ENCODE measurements at regions not wholly inside any gene's neighbourhood (a gene's known extent, or its start where the extent isn't known, plus 50 kb on each side); places are given as distances from the start of the nearest gene placed in this dataset.

GRCh38 chr12:92029902-92030586, 115.6 kb downstream of the BTG1 start:
- DNase-seq: no peak

- DNase-seq: no peak
These were observed 116.5 kb downstream of the BTG1 start for GRCh38 chr12:92029136-92029535.

GRCh38 chr12:92028441-92028709, 117.3 kb downstream of the BTG1 start:
- no peak for DNase-seq

- DNase-seq: no peak
These were observed 117.8 kb downstream of the BTG1 start for GRCh38 chr12:92027701-92028440.

GRCh38 chr12:92027243-92027642, 118.4 kb downstream of the BTG1 start:
- no peak for DNase-seq

GRCh38 chr12:92025462-92026207, 120.0 kb downstream of the BTG1 start:
- DNase-seq: no peak

- no peak for DNase-seq
These were observed 123.6 kb downstream of the BTG1 start for GRCh38 chr12:92022093-92022492.

GRCh38 chr12:92021666-92022035, 124.0 kb downstream of the BTG1 start:
- no peak for DNase-seq

GRCh38 chr12:92020983-92021665, 124.5 kb downstream of the BTG1 start:
- no peak for DNase-seq

GRCh38 chr12:92019491-92020277, 126.0 kb downstream of the BTG1 start:
- no peak for DNase-seq

- no peak for DNase-seq
These were observed 133.0 kb downstream of the BTG1 start for GRCh38 chr12:92012691-92013090.

- DNase-seq: no peak
These were observed 134.6 kb downstream of the BTG1 start for GRCh38 chr12:92010853-92011701.

GRCh38 chr12:92010368-92010767, 135.3 kb downstream of the BTG1 start:
- no peak for DNase-seq

- no peak for DNase-seq
These were observed 137.3 kb downstream of the BTG1 start for GRCh38 chr12:92008345-92008744.

- no peak for DNase-seq
These were observed 137.9 kb downstream of the BTG1 start for GRCh38 chr12:92007787-92008186.

GRCh38 chr12:92003701-92004100, 141.9 kb downstream of the BTG1 start:
- no peak for DNase-seq

- DNase-seq: no peak
These were observed 142.8 kb downstream of the BTG1 start for GRCh38 chr12:92002673-92003382.

GRCh38 chr12:92002195-92002649, 143.4 kb downstream of the BTG1 start:
- DNase-seq: no peak

GRCh38 chr12:92000597-92000996, 145.0 kb downstream of the BTG1 start:
- no peak for DNase-seq

GRCh38 chr12:91999823-92000222, 145.8 kb downstream of the BTG1 start:
- no peak for DNase-seq

- DNase-seq: no peak
These were observed 147.3 kb downstream of the BTG1 start for GRCh38 chr12:91998316-91998715.
